Globus pallidus (tissue), 1 donor: ENCODE measurements at regions not wholly inside any gene's neighbourhood (a gene's known extent, or its start where the extent isn't known, plus 50 kb on each side); places are given as distances from the start of the nearest gene placed in this dataset.
"Not testable (repeated sequence)": the region's sequence is repeated elsewhere in the genome, so short reads cannot be mapped to it uniquely, and the experiment has no call there.

ENCODE experiments used
- DNase-seq: peaks from one replicate; pipeline ENCODE4 v3.0.0-alpha.2; 2015; ENCODE audit warnings: low spot score

DNA sequence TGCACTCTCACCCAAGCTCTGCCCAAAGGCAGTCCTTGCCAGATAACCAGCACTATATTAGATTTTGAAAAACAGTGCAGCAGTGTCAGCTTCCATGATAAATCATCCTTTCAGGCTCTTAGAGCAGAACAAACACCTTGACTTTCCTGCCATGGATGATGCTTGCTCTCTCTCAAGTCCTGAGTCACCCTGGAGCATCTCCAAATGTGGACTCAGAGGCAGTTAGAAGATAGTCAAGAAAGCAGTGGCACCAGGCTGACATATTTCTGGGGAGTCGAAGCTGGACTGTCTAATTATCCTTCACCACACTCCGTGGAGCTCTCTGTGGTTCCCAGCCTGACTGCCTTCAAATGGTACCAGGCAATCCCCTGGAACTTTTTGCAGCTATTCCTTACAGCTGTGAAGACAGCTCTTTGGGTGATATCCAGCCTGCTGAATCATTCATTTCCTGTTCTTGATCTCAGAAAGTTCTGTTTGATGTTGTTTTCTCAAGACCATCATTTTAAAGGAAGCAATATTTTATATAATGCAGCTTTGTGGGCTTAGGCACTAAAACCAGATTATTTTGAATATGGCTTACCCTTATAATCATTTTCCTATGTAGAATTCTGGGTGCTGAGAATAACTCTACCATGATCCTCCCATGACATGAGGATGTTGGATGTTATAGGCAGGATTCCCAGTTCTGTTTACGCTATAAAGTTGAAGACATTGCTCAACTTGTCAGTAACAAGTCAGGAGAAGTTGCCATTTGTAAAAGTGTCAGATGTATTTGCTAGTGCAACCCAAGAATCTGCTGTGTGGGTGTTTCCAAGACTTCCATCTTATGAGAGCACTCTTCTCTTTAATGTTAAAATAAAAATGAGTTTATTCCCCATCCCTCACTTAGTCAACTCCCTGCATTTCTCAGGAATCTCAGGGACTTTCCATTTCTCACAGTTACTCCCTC lies 233.8 kb downstream of the C7orf25 start:
- DNase-seq, result no peak

DNA sequence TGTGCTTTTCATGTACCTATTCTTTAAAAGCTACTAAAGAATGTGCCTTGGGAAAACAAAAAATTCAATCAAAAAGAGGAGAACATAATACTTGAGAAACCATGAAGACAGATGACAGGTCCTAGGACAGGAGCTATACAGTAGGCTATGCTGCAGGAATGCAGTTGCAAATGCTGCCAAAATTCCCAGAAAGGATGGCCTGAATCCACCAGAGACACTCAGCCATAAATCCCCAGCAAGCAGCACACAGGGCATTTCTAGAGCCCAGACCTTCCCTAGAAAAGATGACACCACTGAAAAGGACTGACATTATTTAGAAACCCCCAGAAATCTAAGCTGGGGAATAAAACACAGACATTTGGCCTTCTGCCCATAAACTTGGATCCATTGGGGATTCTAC lies 237.3 kb downstream of the C7orf25 start:
- DNase-seq, result no peak

DNA sequence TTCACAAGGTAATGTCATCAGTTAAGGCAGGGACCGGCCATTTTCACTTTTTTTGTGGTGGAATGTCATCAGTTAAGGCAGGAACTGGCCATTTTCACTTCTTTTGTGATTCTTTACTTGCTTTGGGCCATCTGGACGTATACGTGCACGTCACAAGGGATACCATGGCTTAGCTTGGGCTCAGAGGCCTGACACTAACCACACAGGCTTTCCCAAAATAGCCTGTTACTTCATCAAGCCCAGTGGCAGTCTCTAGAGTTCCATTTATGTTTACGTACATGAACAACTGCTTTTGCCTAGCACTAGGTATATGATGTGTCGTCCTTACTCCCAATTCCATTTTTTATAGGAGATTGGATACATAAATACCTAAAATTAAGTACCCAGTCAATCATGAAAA lies 237.9 kb downstream of the C7orf25 start:
- no peak for DNase-seq

DNA sequence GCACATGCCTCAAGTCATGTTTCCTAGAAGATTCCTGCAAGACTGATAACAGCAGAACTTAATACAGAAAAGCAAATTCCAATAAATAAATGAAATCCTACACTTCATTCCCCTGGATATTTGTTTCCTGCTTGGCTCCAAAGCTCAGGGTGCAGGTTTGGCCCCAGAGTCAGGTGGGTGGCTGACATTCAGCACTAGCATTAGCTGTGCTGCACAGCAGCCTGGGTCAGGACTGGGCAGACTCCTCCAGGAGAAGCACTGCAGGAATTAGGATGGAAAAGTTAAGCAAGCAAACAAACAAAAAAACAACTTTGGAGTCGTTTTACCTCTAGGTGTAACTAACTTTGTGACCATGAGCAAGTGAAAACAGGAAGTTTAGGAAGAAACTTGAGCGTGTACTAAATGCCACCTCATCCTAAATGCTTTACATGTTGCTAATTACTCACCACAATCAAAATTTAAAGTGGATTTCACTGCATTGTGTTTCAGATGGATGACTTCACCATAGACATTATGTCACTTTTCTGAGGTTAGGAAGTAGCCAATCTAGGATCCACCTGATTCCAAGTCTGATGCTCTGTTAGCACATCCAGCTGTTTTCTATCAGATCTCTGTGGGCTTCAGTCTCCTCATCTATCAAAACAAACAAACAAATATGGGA lies 239.4 kb downstream of the C7orf25 start:
- no peak for DNase-seq

DNA sequence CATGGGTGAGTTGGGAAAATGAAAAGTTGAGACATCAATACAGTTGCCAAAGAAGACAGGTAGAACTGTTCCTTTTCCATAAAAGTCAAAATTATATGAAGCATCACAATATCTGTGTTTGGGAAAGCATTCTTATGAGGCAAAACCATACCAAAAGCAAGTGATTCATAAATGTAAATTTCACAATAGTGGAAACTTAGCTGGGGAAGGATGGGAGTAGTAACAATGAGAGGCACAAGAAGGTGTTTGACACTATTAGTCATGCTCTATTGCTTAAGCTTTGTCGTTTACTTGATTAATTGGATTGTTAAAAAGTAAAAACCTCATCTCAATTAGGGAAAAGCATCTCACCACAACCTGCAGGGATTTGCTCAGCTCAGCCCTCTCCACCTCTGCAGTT lies 240.2 kb downstream of the C7orf25 start:
- DNase-seq, result no peak

DNA sequence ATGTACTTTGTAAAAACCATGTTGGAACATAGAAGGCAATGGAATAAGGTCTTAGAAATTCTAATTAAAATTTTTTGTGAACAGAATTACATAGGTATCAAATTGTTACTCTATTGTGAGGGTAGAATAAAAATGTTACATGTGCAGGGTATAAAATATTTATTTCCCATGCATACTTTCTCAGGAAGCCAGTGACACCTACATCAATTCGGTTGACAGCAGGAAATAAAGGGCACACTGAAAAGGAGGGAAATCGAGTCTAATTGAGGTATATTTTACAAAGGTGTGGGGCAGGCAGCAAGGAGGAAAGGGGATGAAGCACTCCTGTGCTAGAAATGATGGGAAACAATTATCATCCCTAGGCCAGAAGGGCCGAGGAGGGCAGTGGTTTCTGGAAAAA lies 244.9 kb downstream of the C7orf25 start:
- no peak for DNase-seq

DNA sequence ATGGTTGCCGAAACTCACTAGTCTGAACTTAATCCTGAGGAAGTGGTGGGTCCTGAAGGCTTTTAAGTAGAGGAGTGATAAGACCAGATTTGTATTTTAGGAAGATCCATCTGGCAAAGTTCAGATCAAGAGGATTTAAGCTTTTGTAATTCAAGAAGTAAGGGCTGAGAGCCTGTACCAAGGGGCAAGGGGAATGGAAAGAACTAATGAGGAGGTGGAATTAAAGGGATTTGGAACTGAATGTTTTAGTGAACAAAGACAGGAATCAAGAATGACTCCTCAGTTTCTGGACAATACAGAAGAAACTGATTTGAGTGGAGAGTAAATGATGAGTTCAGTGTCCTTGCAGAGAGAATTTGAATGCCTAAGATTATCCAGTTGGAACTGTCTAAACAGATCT lies 249.0 kb downstream of the C7orf25 start:
- no peak for DNase-seq

DNA sequence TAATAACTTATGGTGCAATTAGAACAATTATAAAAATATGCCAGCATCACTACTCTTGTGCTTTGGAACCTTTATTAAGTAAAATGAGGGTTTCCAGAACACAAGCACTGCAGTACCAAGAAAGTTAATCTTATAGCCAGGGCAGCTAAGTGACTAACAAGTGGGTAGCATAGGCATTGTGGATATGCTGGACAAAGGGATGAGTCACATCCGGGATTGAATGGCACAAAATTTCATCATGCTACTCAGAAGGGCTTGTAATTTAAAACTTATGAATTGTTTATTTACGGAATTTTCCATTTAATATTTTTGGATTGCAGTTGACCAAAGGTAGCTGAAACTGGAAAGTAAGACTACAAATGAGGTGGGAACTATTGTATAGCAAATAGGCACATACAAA lies 250.6 kb downstream of the C7orf25 start:
- DNase-seq, result no peak

DNA sequence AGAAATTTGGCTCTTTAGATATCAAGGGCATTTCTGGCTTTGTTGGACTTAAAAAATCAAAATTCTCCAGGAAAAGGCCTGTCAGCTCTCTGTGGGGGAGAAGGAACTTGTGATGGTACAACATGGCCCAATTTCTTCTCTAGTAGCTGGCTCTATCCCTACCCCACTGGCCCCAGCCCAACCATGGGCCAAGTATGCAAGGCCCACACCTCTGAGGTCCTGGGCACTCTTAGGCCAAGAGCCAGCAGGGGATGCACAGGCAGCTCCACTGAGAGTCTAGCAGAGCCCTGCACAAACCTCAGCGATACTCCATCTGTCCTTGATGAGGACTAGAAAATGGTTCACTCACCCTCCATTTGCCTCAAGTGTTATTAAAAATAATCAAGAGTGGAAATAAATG lies 261.2 kb downstream of the C7orf25 start:
- no peak for DNase-seq

DNA sequence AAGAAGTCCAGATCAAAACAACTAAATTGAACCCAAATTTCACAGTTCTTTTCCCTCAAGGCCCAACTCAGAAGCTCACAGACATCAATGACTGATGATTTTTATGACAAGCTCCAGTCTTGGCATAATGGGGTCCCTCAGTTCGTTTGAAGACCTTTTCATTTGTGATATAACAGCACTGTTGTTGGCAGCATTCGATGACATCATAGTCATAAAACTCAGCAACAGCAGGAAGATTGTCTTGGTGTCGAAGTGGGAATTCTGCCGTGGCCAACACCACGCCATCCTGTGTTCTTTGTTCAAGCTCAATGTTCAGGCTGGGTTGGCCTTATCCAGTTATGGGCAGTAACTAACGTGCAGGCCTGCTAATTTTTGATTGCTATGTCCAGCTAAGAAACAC lies 261.7 kb downstream of the C7orf25 start:
- peak; percentile 72 for DNase-seq

DNA sequence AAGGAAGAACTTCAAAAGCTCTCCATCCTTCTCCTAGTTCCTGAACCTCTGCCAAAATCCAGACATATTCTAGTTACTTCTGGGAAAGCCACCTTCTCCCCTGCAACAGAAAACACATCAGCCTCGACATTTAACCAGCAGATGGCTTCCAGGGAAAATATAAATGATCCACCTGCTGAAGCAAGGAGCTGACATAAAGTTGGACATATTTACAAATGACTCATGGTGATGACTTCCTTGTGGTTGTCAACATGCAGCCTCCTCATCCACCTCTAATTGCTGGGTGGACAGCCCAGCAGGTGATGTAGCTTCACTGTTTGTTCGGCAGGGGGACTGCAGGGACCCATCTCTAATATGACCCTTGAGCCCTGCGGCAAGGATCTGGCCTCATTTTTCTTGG lies 266.0 kb downstream of the C7orf25 start:
- no peak for DNase-seq

DNA sequence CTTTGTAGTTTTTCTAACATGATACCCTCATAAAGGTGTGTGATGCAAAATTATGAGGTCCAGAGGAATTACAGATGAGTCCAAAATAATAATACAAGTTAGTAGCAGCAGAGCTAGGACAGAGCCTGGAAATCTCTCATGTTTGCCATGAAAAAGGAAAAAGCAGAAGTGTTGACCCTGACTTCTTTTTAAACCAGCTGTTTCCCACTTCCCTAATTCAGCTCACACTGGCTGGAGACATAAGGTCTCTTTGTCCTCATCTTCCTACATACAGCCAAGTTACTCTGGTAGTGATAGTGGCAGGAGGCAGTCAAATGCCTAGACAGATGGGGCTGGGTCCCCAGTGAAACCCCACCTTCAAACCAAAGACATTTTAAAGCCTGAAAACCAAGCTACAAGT lies 269.2 kb downstream of the C7orf25 start:
- DNase-seq, result no peak

DNA sequence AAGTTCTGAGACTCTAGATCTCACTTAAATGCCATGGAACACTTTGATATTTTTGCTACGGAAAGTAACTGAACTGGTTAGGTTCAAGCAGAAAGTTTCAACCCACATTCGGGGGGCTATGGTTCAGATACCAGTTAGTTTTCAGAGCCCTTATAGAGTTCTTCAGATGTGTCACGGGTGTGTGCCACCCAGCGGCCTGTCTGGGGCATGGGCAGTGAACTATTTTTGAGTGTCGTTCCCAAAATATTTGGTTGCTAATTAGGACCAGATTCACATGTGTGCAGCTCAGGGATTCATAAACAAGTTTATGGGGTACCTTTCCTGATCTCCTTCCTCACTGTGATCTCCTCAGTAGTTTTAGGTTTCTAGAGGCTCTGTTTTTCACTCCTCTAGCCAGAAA lies 271.9 kb downstream of the C7orf25 start:
- no peak for DNase-seq

DNA sequence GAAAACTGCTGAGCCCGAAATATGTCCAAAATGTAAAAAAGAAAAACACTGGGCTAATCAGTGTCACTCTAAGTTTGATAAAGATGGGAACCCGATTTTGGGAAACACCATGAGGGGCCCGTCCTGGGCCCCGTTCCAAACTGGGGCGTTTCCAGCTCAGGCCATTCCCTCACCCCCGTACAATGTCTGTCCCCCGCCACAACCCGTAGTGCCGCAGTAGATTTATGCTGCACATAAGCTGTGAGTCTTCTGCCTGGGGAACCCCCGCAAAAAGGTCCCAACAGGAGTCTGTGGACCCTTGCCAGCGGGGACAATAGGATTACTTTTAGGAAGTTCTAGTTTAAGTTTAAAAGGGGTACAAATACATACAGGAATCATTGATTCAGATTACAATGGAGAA lies 275.5 kb downstream of the C7orf25 start:
- DNase-seq, result not testable (repeated sequence)

DNA sequence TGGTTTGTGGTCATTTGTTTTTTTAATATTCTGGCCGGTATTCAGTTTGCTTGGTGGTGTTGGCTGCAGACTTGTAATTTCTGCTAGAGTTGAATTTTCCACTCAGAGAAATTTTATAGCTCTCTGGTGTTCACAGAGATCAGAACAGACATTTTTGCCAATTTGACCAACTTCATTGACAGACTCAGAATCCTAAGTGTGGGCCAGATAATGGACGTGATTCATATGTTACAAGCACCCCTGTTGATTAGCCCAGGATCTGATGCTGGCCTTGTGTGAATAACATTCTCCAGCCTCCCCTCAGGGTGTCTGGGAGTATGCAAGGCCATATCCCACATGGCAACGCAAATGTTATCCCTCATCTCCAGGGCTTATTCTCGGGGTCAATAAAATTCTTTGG lies 283.8 kb downstream of the C7orf25 start:
- DNase-seq, result no peak

DNA sequence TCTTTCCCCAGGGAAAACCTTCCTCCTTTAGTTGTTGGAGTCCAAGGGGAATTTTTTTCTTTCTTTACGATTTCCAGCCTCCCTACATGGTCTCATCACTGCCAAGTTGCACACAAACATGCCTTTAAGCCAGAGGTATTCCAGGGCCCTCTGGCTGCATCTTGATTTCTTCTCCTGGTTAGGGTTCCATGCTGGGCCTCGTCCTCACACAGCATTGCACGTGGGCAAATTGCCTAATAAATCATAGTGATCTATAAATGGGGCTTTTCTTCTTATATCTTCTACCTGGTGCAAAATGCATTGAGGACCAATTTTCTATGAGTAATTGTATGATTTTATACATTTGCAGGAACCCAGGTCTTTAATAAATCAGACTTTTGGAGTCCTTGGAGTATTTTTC lies 284.2 kb downstream of the C7orf25 start:
- no peak for DNase-seq

DNA sequence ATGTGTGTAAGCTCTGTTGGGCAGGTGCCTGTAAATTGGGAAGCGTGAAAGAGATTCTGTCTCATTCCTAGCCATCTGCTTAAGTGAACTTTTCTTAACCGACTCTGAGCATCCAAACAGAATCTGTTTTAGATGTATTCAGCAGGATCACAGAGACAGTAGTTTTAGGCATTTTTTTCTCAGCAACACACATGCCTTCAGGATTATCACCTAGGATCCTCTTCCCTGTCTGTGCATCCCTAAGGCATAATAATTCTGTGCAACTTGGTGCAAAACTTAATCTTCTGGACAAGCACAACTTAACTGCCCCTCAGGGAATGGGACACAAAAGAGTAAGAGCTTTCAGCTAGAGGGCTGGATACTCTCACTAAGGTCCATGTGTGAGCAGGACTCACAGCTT lies 284.8 kb downstream of the C7orf25 start:
- DNase-seq, result no peak

DNA sequence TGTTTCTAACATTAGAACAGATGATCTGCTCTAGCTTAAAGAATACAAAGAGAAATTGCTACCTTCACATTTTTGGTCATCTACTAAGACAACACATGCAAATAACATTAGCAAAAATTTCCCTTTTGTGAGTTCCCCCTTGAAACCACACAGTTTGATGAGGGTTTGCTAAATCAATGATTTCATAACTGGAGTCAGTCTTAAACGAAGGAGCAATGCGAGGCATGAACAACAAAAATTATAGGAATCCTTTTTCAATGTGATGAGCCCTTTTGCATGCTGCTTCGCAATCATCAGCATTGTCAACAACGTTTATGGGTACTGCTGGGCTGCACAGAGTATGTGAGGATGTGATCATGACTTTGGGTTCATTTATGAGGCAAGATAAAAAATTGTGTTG lies 286.4 kb downstream of the C7orf25 start:
- no peak for DNase-seq

DNA sequence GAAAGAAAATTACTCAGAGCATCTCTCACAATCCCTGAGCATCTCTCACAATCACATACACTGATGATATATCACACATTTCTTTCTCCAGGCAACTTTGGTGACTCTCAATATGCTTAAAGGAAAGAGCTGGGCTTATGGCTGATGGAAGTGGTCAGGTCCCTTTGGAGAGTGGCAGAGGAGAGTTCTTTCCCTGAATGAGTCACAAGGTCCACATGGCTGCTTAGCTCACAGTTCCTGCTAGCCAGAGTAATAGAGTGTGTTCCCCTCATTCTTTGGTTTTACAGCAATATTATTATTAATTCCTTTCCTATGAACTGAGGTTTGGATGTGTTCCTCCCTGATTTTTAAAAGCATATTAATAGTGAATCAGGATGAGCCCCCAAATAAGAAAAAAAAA lies 287.4 kb downstream of the C7orf25 start:
- no peak for DNase-seq

DNA sequence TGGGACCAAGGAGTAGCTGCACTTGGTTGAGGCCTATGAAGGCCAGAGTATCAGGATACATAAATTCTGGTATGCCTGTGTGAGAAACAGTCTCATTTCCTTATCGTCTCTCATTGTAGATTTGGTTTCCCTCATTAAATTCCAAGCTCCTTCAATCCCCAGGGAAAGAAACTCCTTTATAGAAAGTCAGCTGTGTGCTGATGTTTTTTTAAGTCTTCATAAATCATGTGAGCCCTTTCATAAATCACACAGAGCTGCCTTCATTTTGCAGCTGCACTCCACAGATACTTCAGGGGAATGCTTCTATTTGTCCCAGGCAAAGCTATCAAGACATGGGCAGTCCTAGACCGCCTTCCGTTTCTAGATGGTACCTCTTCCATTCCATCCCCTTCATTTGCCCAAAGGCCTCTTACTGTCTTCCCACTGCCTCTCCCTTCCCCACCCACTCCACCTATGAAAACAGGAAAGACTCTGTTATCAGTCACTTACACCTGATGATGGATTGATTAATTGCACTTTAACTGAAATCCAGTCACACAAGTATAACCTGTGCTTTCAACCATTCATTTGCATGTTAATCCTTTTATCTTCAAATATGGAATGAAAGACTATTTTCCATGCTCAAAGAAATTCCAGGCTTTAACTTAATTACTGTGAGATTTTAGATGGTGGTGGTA lies 290.2 kb downstream of the C7orf25 start:
- no peak for DNase-seq

DNA sequence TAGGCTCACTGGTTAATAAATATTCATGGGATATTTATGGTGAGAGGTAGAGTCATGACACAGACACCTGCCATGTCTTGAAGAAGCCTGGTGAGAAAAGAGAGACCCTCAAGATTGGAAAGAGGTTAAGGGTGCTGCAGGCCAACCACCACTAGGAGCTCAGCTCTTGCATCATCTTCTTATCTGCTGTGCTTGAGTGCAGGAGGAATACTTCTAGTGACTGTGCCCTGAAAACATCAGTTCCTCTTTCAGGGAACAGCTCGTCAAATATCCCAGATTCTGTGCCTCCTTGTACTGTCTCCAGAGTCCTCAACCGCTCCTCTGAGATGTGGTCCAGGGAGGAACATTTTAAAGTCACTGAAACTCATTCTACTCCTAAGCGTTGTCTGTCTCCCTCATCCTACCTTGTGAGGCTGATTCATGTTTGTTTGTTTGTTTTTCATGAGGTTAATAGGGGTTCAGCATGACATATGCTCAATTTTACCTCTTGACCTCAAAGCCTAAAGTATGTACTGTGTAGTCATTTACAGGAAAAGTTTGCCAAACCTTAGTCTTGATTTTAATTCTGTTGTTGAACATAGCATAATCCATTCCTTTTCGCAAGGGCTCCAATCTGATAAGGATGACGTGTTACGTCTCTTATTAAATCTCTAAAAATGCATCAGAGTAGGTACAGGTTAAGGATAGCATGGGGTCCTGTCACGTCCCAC lies 293.1 kb downstream of the C7orf25 start:
- DNase-seq, result no peak

DNA sequence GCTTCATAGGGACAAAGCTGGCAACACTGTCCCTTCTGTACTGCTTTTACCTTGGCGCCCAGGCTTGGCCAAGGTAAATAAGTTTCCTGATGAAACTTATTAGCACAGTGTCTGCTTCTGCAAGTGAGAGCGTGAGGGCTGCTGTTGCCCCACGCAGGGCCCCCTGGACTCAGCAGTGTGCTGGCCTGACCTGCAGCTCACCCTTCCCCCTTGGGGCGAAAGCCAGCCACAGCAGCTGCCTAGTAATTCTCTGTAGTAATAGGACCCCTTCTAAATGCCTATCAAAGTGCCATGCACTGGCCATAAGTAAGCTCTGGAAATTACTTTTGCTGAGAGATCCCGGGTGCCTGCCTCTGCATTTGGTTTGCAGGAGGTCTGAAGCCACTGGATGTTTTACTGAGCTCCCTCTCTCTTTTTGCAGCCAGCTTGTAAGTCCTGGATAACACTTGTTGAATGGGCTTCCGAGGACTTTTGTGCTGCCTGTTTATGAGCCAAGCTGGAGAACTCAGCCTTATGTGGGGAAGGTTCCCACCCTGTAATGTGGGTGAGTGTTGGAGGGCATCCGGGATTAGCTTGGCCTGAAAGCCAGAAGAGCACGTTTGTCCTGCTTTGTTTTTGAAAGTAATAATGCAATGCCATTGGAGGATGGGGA lies 293.9 kb downstream of the C7orf25 start:
- DNase-seq, result no peak
